ENCODE measurements at regions not wholly inside any gene's neighbourhood (a gene's known extent, or its start where the extent isn't known, plus 50 kb on each side); places are given as distances from the start of the nearest gene placed in this dataset.

DNA sequence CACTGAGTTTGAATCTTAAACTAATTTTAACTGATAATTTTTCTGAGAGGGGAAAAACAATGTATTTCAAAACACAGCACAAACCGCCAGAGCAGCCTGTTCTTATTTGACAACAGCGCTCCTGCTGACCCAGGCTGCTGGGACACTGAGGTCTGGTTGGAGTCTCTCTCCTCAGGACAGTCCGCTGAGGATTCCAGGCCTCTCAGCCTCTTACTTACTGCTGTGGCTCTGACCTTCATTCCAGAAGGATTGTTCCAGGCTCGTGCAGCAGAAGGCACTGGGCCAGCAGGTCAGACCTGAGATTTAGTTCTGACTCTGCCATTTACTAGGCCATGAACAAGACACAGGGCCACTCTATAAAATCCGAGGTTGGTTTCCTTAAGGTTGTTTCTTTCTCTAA, 393.6 kb downstream of the TDRD3 start:
- WGBS, 2 experiments (ENCODE audit: insufficient coverage in 1 of 2, insufficient read length in 1 of 2): 93 to 97% methylated on average over 3 to 5 of the region's 5 CpGs
- Mint-ChIP-seq H3K27ac (no peak overlapping the region), H3K4me1 (no peaks in the 10 kb centered on the region), H3K4me3 (no peak overlapping the region), H3K9me3 (no peaks in the 10 kb centered on the region), H3K27me3 (ENCODE audit: insufficient read depth) (no peaks in the 10 kb centered on the region), H3K36me3 (ENCODE audit: low read depth) (no peaks in the 10 kb centered on the region)
- Histone ChIP-seq H3K9me3 (ENCODE audit: control insufficient read depth, low read length) (no peaks in the 10 kb centered on the region), H3K4me1 (ENCODE audit: control insufficient read depth, insufficient read depth, low read length) (no peaks in the 10 kb centered on the region), H3K4me3 (ENCODE audit: low read length) (no peak overlapping the region), H3K9ac (ENCODE audit: extremely low read depth, low read length, poor library complexity, severe bottlenecking) (no peak overlapping the region), H3K27me3 (ENCODE audit: control insufficient read depth, insufficient read depth, low read length, poor library complexity, severe bottlenecking) (no peaks in the 10 kb centered on the region), H3K36me3 (ENCODE audit: control insufficient read depth, insufficient read depth, low read length) (no peaks in the 10 kb centered on the region), H3K27ac (ENCODE audit: low read depth, low read length) (no peak overlapping the region)
- DNase-seq: peak; percentile 69
- no peak for TF ChIP-seq CTCF (conservative IDR thresholded peaks at IDR 0.05)

DNA sequence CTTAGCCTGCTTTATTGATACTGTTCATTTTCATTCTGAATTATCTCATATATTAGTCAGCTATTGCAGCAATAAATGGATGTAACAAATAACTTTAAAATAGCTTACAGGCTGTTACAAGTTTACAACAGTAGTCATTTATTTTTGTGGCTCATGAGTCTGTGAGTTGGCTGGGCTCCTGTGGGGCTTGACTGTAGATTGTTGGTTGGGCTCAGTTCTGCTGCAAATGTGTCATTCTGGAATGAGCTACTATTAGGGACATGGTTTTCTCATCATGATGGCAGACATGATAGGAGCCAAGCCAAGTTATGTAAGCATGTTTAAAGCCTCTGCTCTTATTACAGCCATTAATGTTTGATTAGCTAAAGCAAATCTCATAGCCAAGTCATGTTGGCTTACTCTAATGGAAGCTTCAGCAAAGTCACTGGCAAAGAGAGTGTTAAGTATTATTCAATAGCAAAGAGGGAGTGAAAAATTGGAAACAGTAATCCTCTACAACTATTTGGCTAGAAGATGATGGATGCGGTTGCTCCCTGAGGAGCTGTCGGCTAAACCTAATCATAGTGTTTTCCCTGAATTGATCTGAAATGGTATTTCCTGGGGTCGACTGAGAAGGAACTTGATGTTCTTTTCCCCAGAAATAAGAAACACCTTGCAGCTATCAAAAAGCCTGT, 391.3 kb downstream of the TDRD3 start:
- H3K4me1 ChIP-seq (ENCODE audit: control insufficient read depth, insufficient read depth, low read length): no peaks in the 10 kb centered on the region
- no peak for TF ChIP-seq CTCF (conservative IDR thresholded peaks at IDR 0.05)
- Mint-ChIP-seq H3K27ac (no peak overlapping the region), H3K36me3 (ENCODE audit: low read depth) (no peaks in the 10 kb centered on the region), H3K4me1 (no peaks in the 10 kb centered on the region), H3K9me3 (no peaks in the 10 kb centered on the region), H3K27me3 (ENCODE audit: insufficient read depth) (no peaks in the 10 kb centered on the region), H3K4me3 (no peak overlapping the region)
- no peak for DNase-seq
- H3K9me3 ChIP-seq (ENCODE audit: control insufficient read depth, low read length): no peaks in the 10 kb centered on the region
- 90 to 96% methylated on average over 3 of the region's 3 CpGs for WGBS, 2 experiments (ENCODE audit: insufficient coverage in 1 of 2, insufficient read length in 1 of 2)
- H3K36me3 ChIP-seq (ENCODE audit: control insufficient read depth, insufficient read depth, low read length): no peaks in the 10 kb centered on the region
- no peak overlapping the region for H3K27ac ChIP-seq (ENCODE audit: low read depth, low read length)
- no peak overlapping the region for H3K4me3 ChIP-seq (ENCODE audit: low read length)
- no peak overlapping the region for H3K9ac ChIP-seq (ENCODE audit: extremely low read depth, low read length, poor library complexity, severe bottlenecking)
- no peaks in the 10 kb centered on the region for H3K27me3 ChIP-seq (ENCODE audit: control insufficient read depth, insufficient read depth, low read length, poor library complexity, severe bottlenecking)

GRCh38 chr13:60787083-60787482, 390.1 kb downstream of the TDRD3 start:
- no peak for DNase-seq
- Mint-ChIP-seq H3K9me3 (no peaks in the 10 kb centered on the region), H3K36me3 (ENCODE audit: low read depth) (no peaks in the 10 kb centered on the region), H3K4me1 (no peaks in the 10 kb centered on the region), H3K27ac (no peak overlapping the region), H3K27me3 (ENCODE audit: insufficient read depth) (no peaks in the 10 kb centered on the region), H3K4me3 (no peak overlapping the region)
- TF ChIP-seq CTCF (conservative IDR thresholded peaks at IDR 0.05): no peak
- H3K9ac ChIP-seq (ENCODE audit: extremely low read depth, low read length, poor library complexity, severe bottlenecking): no peak overlapping the region
- no peak overlapping the region for H3K4me3 ChIP-seq (ENCODE audit: low read length)
- H3K4me1 ChIP-seq (ENCODE audit: control insufficient read depth, insufficient read depth, low read length): no peaks in the 10 kb centered on the region
- no peaks in the 10 kb centered on the region for H3K36me3 ChIP-seq (ENCODE audit: control insufficient read depth, insufficient read depth, low read length)
- no peaks in the 10 kb centered on the region for H3K9me3 ChIP-seq (ENCODE audit: control insufficient read depth, low read length)
- H3K27ac ChIP-seq (ENCODE audit: low read depth, low read length): no peak overlapping the region
- no peaks in the 10 kb centered on the region for H3K27me3 ChIP-seq (ENCODE audit: control insufficient read depth, insufficient read depth, low read length, poor library complexity, severe bottlenecking)

Measured in endodermal cell (in vitro differentiated cells).